Heart left ventricle (tissue), 16 donors: ENCODE measurements at regions not wholly inside any gene's neighbourhood (a gene's known extent, or its start where the extent isn't known, plus 50 kb on each side); places are given as distances from the start of the nearest gene placed in this dataset.

Experiments used
- ATAC-seq, 4 donors: fragments of 200-7000 bp; cut with Tn5 transposase; one replicate each; pipeline ENCODE4 v1.9.1; 2020 to 2022; ENCODE audit warnings: moderate library complexity in 4 of 4, mild to moderate bottlenecking in 3 of 4, moderate number of reproducible peaks in 1 of 4
- DNase-seq, 5 donors: peaks; one replicate each; pipeline ENCODE4 v3.0.0-alpha.2; 2020
- H3K27ac ChIP-seq, 12 donors: fragments of 200-600 bp; sonication (generic) in 4 of 12; one replicate each; pipeline versions ENCODE4 v1.5.0 to v1.8.0; 2016 to 2022; ENCODE audit warnings: mild to moderate bottlenecking in 2 of 12
- H3K27me3 ChIP-seq, 9 donors: fragments of 200-600 bp; sonication (generic) in 2 of 9; one replicate each; pipeline versions ENCODE4 v1.5.1 to v1.8.0; 2016 to 2022; ENCODE audit warnings: mild to moderate bottlenecking in 3 of 9
- H3K36me3 ChIP-seq, 9 donors: fragments of 200-600 bp; sonication (generic) in 2 of 9; one replicate each; pipeline versions ENCODE4 v1.5.0 to v1.8.0; 2018 to 2022; ENCODE audit warnings: mild to moderate bottlenecking in 2 of 9
- H3K4me1 ChIP-seq, 12 donors: fragments of 200-600 bp; sonication (generic) in 4 of 12; one replicate each; pipeline versions ENCODE4 v1.5.0 to v1.8.0; 2016 to 2022; ENCODE audit warnings: mild to moderate bottlenecking in 3 of 12
- H3K4me3 ChIP-seq, 12 donors: fragments of 200-600 bp; sonication (generic) in 4 of 12; one replicate each; pipeline versions ENCODE4 v1.5.0 to v1.8.0; 2017 to 2022; ENCODE audit warnings: mild to moderate bottlenecking in 9 of 12, moderate library complexity in 4 of 12
- H3K9me3 ChIP-seq, 12 donors: fragments of 200-600 bp; sonication (generic) in 4 of 12; one replicate each; pipeline versions ENCODE4 v1.5.0 to v1.8.0; 2016 to 2022; ENCODE audit warnings: mild to moderate bottlenecking in 1 of 12
- CTCF ChIP-seq, 12 donors: fragments of 200-600 bp; sonication (generic) in 4 of 12; IDR thresholded peaks; one replicate each; pipeline versions ENCODE4 v1.5.0 to v1.8.0; 2018 to 2022; ENCODE audit warnings: antibody characterized with exemption in 12 of 12, mild to moderate bottlenecking in 5 of 12
- POLR2A ChIP-seq, 2 donors: fragments of 450-650 bp; IDR thresholded peaks; one replicate each; pipeline ENCODE4 v1.6.1; 2017; ENCODE audit warnings: antibody characterized with exemption in 2 of 2, mild to moderate bottlenecking in 2 of 2, moderate library complexity in 2 of 2
- WGBS, 4 donors: extraction: QIAGEN DNeasy Blood & Tissue Kit in 2 of 4; methylation state at CpG; one replicate each; pipeline versions ENCODE4 v1.1.5 to v1.1.7; 2013 to 2018; 5-methylcytosine and 5-hydroxymethylcytosine counted together
- intact Hi-C, 10 donors: fragments of 100-400 bp; cut with DNase I; formaldehyde crosslinking; loops; one replicate each; pipeline versions ENCODE4 v1.11.1 to v1.14.2; 2022
- donor health status: ischemic (EF 13 %, LVEDD 7.1; RV severe dilation, severe dysfunction).
- donor health status: healthy with polysubstance abuse.
- donor health status: DM: no; HTN: yes; CAD: no.
- donor health status: DM: no; HTN: no; CAD: no.
- donor health status: ischemic (EF 25% LVEDD 6.9; RV normal size, moderate dysfunction).
- donor health status: ischemic (EF 25% LVEDD 5.7; RV mildly dilated, moderate dysfunction).
- donor health status: healthy.
- donor health status: DM: yes; HTN: yes; CAD: no.
- donor health status: ischemic (EF 35%, LVEDD 5.7; RV mildly dilated, moderate dysfunction).
- donor health status: nonischemic (EF 11% LVEDD 7.7; RV severe dilation, severe dysfunction).
- donor health status: DM: yes; HTN: yes; CAD: no.
- donor health status: PGD.
- donor health status: ischemic (EF 29% LVEDD 5.4; RV normal size, mild dysfunction).
- donor health status: nonischemic (EF 23%, LVEDD 6.1; RV moderate dilation, normal function).

- H3K4me1 ChIP-seq, result peaks cover 0 to 2% (median 0%) of the 10 kb centered on the region in 12 donors
- no peaks in the 10 kb centered on the region for H3K36me3 ChIP-seq
- no peak for DNase-seq
- H3K27ac ChIP-seq, result no peak overlapping the region
- intact Hi-C loops, result no loop called here
- TF ChIP-seq CTCF (IDR thresholded peaks at IDR 0.05) (no peak), POLR2A (IDR thresholded peaks at IDR 0.05) (no peak)
- WGBS, 4 donors, result 94 to 96% (median 95%) methylated on average over 23 of the region's 23 CpGs
- no peaks in the 10 kb centered on the region for H3K27me3 ChIP-seq
- no peak overlapping the region for H3K4me3 ChIP-seq
- H3K9me3 ChIP-seq, result no peaks in the 10 kb centered on the region
- ATAC-seq, result no peak
Observed at GRCh38 chr6:167653561-167653960, 173.2 kb upstream of the AFDN start.

- ATAC-seq (no peak), DNase-seq (no peak)
- Histone ChIP-seq H3K36me3 (no peaks in the 10 kb centered on the region), H3K4me3 (no peak overlapping the region), H3K4me1 (peaks cover 0 to 2% (median 0%) of the 10 kb centered on the region in 12 donors), H3K27me3 (no peaks in the 10 kb centered on the region), H3K9me3 (no peaks in the 10 kb centered on the region), H3K27ac (no peak overlapping the region)
- TF ChIP-seq CTCF (IDR thresholded peaks at IDR 0.05), result no peak
- no peak for TF ChIP-seq POLR2A (IDR thresholded peaks at IDR 0.05)
- 94 to 97% (median 96%) methylated on average over 4 of the region's 4 CpGs for WGBS, 4 donors
- intact Hi-C loops, result no loop called here
Observed at GRCh38 chr6:167654389-167654788, 172.3 kb upstream of the AFDN start.

- DNase-seq, result no peak
- Histone ChIP-seq H3K9me3 (no peaks in the 10 kb centered on the region), H3K27me3 (no peaks in the 10 kb centered on the region), H3K4me3 (no peak overlapping the region), H3K36me3 (no peaks in the 10 kb centered on the region), H3K4me1 (peaks cover 0 to 2% (median 0%) of the 10 kb centered on the region in 12 donors), H3K27ac (no peak overlapping the region)
- 81 to 91% (median 89%) methylated on average over 4 of the region's 4 CpGs for WGBS, 4 donors
- TF ChIP-seq CTCF (IDR thresholded peaks at IDR 0.05) (no peak), POLR2A (IDR thresholded peaks at IDR 0.05) (no peak)
- intact Hi-C loops, result no loop called here
- ATAC-seq, result no peak
Observed at GRCh38 chr6:167655174-167655821, 171.4 kb upstream of the AFDN start.

DNA sequence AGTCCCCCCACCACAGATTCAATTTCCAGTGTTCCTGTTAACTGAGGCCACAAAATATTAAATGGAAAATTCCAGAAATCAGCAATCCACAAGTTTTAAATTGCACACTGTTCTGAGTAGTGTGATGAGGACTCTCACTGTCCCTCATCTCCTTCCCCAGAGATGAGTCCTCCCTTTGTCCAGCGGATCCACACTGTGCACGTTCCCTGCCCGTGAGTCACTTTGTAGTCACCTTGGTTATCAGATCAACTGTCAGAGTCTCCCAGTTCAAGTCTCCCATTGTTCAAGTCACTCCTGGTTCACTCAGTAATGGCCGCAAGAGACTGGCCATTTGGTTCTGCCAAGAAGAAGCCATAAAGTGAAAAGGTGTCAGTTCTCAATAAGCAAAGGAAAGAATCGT, 168.6 kb upstream of the AFDN start:
- no peak overlapping the region for H3K27ac ChIP-seq
- no peak overlapping the region for H3K4me3 ChIP-seq
- ATAC-seq (no peak), DNase-seq (no peak)
- H3K4me1 ChIP-seq, result peaks cover 0 to 3% (median 0%) of the 10 kb centered on the region in 12 donors
- H3K36me3 ChIP-seq, result no peaks in the 10 kb centered on the region
- WGBS, 4 donors, result 94 to 96% (median 95%) methylated on average over 5 of the region's 5 CpGs
- H3K9me3 ChIP-seq, result no peaks in the 10 kb centered on the region
- intact Hi-C loops, result no loop called here
- TF ChIP-seq POLR2A (IDR thresholded peaks at IDR 0.05) (no peak), CTCF (IDR thresholded peaks at IDR 0.05) (no peak)
- H3K27me3 ChIP-seq, result no peaks in the 10 kb centered on the region
